Non-pigmented ciliary epithelial cell (primary cell): ENCODE measurements at regions not wholly inside any gene's neighbourhood (a gene's known extent, or its start where the extent isn't known, plus 50 kb on each side); places are given as distances from the start of the nearest gene placed in this dataset.
A peak's percentile ranks its signal among the peaks of the same experiment; 100 is the strongest.
"Not testable (repeated sequence)": the region's sequence is repeated elsewhere in the genome, so short reads cannot be mapped to it uniquely, and the experiment has no call there.

ENCODE experiments used
- DNase-seq: peaks from one replicate; pipeline ENCODE4 v3.0.0-alpha.2; 2010; ENCODE audit warnings: low read depth

- DNase-seq: no peak
Measured at GRCh38 chr4:72875545-72875944, 194.0 kb downstream of the COX18 start.

- DNase-seq: no peak
Measured at GRCh38 chr4:72875138-72875537, 194.4 kb downstream of the COX18 start.

GRCh38 chr4:72864898-72865297 lies 204.6 kb downstream of the COX18 start:
- no peak for DNase-seq

- DNase-seq: not testable (repeated sequence)
Measured at GRCh38 chr4:72864277-72864676, 205.2 kb downstream of the COX18 start.

- DNase-seq: no peak
Measured at GRCh38 chr4:72860766-72861165, 208.8 kb downstream of the COX18 start.

GRCh38 chr4:72858328-72858727 lies 211.2 kb downstream of the COX18 start:
- peak; percentile 57 for DNase-seq

GRCh38 chr4:72857787-72858186 lies 211.7 kb downstream of the COX18 start:
- no peak for DNase-seq

GRCh38 chr4:72857216-72857615 lies 212.3 kb downstream of the COX18 start:
- DNase-seq: no peak

GRCh38 chr4:72846280-72847111 lies 223.0 kb downstream of the COX18 start:
- DNase-seq: no peak

GRCh38 chr4:72843466-72843865 lies 226.1 kb downstream of the COX18 start:
- DNase-seq: no peak

GRCh38 chr4:72842323-72842722 lies 227.2 kb downstream of the COX18 start:
- DNase-seq: no peak

- DNase-seq: not testable (repeated sequence)
Measured at GRCh38 chr4:72840166-72840565, 229.3 kb downstream of the COX18 start.

GRCh38 chr4:72828864-72829263 lies 240.7 kb downstream of the COX18 start:
- DNase-seq: no peak

- no peak for DNase-seq
Measured at GRCh38 chr4:72827968-72828367, 241.5 kb downstream of the COX18 start.

- no peak for DNase-seq
Measured at GRCh38 chr4:72820107-72820506, 249.4 kb downstream of the COX18 start.

- no peak for DNase-seq
Measured at GRCh38 chr4:72817012-72817411, 248.0 kb upstream of the ADAMTS3 start.

GRCh38 chr4:72814241-72814640 lies 245.2 kb upstream of the ADAMTS3 start:
- DNase-seq: no peak

GRCh38 chr4:72809208-72809607 lies 240.2 kb upstream of the ADAMTS3 start:
- DNase-seq: no peak

- no peak for DNase-seq
Measured at GRCh38 chr4:72805284-72805683, 236.3 kb upstream of the ADAMTS3 start.

GRCh38 chr4:72797486-72797885 lies 228.5 kb upstream of the ADAMTS3 start:
- DNase-seq: no peak

GRCh38 chr4:72791054-72791453 lies 222.0 kb upstream of the ADAMTS3 start:
- DNase-seq: no peak

GRCh38 chr4:72786401-72786990 lies 217.5 kb upstream of the ADAMTS3 start:
- DNase-seq: no peak

GRCh38 chr4:72779241-72779640 lies 210.2 kb upstream of the ADAMTS3 start:
- DNase-seq: no peak

GRCh38 chr4:72777436-72777835 lies 208.4 kb upstream of the ADAMTS3 start:
- DNase-seq: no peak
